HG02763 (cell line): ENCODE measurements at regions not wholly inside any gene's neighbourhood (a gene's known extent, or its start where the extent isn't known, plus 50 kb on each side); places are given as distances from the start of the nearest gene placed in this dataset.

Experiments
- ATAC-seq: cut with Tn5 transposase; IDR thresholded peaks from one replicate; pipeline ENCODE4 v1.9.1; 2021; ENCODE audit warnings: mild to moderate bottlenecking, moderate library complexity; ENCODE audit not compliant: unreplicated experiment

- no peak for ATAC-seq
Observed at GRCh38 chr4:138670681-138671080, 344.9 kb upstream of the NOCT start.

DNA sequence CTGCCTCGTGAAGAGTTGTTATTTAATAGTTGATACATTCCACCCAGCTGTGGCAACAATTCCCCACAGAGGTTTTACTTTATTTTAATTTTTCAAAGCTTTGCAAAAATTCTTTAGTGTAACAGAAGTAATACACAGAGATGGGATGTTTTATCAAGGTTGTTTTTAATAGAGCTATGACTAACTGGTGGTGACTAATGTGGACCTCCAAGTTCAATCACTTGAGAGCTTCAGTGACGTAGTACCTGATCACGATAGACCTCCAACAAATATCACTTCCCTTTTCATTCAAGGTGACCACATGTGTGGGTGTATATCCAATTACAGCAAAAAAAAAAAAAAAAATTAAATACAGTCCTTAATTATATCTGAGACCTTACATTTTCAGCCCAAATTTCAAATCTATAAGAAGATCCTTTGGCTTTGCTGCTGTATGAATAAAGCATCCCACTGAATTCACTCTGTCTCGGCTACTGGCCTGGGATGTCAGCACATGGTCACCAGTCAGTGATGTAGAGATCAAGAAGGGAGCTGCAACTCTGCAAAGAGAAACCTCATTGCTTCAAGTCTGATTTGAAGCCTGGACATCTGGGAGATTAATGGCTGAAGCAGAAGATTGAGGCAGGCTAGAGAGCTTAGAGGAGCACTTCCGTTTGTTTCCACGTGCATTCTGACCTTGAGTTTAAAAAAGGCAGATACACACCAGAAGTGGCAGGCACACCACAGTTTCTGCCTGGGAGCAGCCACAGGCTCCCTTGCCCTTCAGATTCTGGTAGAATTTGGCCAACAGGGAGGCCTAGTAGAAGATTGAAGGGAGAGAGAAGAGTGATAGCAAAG lies 345.9 kb upstream of the NOCT start:
- no peak for ATAC-seq

GRCh38 chr4:138668309-138668708 lies 347.3 kb upstream of the NOCT start:
- no peak for ATAC-seq

- ATAC-seq = no peak
Observed at GRCh38 chr4:138666366-138666765, 349.2 kb upstream of the NOCT start.

DNA sequence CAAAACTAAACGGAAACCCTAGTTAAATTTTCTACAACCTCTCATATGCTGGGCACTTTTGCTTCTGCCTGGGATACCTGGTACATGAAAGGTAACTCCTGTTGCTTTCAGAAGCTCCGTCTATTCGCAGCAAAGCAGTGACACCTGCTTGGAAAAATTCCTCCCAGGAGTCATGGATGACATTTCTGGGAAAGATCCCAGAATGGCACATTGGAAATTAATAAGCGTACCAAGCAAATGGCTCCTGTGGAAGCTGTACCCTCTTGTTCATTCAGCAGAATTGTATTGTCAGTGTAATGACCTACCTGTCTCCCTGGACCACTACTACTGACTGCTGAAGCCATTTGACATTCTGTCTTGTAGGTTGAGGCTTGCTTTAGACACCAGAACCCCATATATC lies 349.7 kb upstream of the NOCT start:
- ATAC-seq = no peak

GRCh38 chr4:138663883-138664282 lies 351.7 kb upstream of the NOCT start:
- ATAC-seq = no peak

GRCh38 chr4:138659812-138660316 lies 355.7 kb upstream of the NOCT start:
- no peak for ATAC-seq

GRCh38 chr4:138659037-138659811 lies 356.4 kb upstream of the NOCT start:
- no peak for ATAC-seq

- ATAC-seq = no peak
Observed at GRCh38 chr4:138658518-138658917, 357.1 kb upstream of the NOCT start.

DNA sequence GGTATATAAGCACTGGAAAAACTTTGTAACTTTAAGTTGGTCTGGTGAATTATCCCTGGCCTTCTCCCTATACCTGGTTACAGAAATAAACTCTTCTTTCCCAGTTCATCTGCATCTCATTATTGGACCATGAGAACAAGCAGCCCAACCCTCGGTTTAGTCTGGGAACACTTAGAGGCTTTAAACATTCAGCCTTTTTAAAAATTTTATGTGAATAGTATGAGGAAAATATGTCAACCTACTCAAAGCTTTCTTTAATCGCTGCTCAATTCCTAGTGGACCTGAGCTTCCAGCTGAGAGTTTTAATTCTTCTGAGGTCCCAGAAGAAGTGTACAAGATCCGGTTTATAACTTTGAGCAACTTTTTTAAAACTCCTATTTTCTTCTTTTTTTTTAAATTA lies 358.6 kb upstream of the NOCT start:
- no peak for ATAC-seq

DNA sequence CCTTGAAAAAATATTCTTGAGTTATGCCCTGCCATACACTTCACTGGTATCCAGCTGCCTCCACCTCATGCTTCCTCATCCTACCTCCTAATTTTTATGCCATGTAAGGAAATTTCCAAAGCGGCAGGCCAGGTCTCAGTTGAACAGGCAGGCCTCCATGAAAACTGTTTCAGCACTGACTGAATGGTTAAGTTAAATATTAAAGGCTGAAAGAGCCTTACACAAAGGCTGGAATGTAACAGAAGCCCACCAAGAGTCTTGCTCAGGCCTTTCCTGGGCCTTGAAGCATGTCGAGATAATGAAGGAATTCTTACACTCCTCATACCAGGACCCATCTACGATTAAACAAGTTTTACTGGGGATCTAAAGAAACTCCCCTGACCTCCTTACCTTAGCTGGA lies 359.6 kb upstream of the NOCT start:
- ATAC-seq = no peak

DNA sequence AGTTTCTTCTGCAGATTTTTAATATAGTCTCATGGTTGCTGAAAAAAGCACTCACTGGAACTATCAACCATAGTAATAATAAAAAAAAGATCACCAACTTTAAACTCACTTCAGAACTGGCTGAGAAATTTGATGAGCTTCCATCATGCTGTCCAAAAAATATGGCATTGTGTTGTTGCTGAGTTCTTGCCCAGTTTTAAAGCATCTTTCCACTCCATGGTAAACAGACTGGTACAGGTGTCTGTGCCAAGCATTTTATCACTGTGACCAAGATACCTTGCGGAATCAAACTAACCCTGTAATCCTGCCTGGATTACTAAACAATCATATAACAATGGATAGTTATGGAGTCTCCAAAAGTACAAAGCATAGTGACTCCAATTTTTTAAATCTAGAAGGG lies 360.3 kb upstream of the NOCT start:
- ATAC-seq = no peak

DNA sequence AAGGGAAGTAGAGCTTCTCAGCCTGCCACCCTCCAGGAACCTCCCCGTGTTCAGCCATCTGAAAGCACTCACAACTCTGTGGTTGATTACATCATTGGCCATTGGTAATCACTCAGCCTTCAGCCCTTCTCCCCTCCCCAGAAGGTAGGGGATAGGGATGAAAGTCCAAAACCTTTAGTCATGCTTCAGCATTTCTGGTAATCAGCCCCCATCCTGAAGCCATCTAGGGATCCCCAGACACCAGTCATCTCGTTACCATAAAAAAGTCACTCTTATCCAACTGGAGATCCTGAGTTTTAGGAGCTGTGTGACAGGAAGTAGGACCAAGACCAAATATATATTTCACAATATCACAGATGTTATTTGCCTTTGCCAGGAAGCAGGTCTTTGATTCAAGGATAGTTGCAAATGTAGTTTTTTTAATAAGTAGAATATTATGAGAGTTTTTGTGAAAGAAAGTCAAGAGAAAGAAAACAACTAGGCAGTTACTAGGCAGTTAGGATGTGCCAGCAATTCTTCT lies 364.6 kb upstream of the NOCT start:
- ATAC-seq = no peak

DNA sequence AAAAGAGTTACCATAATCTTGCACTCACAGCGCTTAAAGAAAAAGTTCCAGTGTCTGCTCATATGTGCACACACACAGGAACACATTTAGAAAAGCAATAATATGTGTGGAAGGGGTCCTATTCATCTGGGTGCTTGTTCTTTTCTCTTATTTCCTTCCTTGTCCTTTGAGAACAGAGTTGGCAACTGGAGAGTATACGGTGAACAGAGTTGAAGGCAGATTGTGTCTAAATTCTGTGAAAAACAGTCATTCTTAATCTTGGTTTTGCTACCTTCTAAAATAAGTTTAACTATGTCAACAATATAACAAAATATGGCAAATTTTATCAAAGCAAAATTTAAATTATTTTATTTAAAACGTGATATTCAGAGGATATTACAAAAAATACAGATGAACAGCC lies 365.1 kb upstream of the NOCT start:
- ATAC-seq = no peak

DNA sequence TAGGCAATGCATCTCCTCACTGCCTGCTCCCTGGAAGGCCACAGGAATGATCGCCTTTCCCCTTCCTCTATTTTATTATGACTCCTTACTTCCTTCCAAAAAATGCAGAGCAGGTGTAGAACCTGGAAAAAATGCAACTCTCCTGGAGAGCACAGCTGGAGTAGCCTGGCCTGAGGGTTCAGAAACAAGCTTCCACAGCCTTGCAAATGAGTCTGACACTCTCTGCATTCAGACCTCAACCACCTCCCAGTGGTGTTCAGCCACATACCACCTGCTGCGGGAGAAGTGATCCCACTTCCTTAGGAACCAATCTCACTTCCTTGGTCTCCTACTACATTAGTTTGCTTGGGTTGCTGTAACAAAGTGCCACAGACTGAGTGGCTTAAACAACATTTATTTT lies 368.1 kb upstream of the NOCT start:
- no peak for ATAC-seq

DNA sequence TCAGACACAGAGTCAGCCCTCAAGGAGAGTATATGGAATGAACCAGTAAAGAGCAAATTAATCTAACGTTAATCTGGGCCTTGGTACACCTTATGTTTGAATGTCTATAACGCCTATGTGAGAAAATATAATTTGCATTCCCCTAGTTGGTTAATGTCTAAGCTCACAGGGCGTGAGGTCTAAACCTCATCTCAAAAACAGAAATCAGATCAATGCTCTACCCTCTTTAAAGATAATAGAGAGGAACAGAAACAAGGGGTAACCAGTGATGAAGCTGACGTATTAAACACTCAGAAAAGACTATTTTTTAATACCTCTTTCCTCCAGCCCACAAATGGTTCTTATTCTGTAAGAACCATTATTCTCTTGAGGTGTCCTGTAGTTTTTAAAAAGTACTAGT lies 369.2 kb upstream of the NOCT start:
- no peak for ATAC-seq

DNA sequence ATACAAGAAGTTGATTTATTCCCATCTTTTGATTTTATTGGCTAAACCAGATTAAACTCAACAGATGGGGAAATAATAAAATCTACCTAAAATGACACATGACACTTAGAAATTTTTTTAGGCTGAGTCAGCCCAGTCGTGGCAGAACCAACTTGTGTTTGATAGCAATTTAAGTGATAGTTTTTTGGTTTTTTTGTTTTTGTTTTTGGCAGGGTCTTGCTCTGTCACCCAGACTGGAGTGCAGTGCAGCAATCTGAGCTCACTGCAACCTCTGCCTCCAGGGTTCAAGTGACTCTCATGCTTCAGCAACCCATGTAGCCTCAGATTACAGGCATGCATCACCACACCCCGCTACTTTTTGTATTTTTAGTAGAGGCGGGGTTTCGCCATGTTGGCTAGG lies 370.3 kb upstream of the NOCT start:
- no peak for ATAC-seq

GRCh38 chr4:138644322-138644721 lies 371.3 kb upstream of the NOCT start:
- no peak for ATAC-seq

DNA sequence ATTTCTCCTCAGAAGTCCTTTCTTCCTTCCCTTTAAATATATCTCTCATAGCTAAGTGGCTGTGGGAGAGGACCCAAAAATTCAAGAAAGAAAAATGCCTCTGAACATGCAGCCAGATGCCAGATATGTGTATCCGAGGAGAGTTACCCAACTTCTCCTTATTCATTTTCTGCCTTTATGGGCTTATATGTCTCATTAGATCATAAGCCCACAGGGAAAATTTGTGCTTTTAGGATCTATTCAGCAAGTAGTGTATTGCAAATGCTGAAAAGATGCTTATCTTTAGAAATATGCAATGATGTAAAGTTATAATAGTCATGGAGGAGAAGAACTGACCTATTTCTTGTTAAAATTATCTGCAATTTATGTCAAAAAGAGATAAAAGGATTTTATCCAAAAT lies 371.8 kb upstream of the NOCT start:
- ATAC-seq = no peak

DNA sequence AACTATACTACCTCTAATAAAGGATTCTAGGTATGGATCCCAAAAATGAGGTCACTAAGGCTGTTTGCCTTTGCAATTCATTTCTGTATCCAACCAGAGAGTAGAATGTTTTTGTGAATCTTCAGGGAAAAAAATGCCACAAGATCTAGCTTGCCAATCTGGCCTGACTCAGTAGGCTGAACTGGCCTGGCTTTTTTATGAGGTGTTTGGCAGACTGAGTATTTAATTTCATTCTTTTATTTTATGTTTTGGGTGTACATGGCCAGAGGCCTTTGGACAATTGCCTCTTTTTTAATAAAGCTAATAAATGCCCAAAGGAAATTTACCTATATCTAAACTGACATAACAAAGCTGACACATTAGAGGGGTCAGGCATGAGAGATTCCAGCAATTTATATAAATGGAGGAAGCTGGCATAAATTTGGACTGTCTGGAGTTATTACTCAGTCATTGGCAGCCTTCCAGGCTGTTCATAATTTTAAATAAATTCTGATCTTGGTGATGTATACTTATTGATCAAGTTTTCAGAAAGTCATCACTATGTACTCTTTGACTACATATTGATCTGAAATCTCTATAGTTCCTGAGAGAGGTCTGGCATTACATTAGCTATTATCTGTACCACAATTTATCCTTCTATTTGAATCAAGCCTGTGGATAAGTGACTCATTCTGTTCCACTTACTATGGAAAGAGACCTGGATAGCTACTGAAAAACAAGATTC lies 376.4 kb upstream of the NOCT start:
- ATAC-seq = no peak

DNA sequence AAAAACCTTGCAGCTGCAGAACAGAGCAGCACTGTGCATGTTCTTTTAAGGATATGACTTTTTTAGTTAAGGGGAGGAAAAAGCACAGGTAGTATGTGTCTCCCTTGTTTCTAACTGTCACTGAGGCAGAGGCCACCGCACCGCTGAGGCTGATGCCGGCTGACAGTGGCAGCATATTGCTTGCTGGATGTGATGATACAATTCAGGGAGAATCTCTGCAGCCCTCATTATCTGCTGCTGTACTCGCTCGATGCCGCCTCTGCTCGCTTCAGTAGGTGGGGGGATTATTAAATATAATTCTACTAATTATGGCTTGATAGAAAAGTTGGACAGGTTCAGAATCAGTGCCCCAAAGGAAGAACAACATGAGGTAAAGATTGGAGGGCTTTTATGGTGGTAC lies 378.8 kb upstream of the NOCT start:
- ATAC-seq = no peak
